HepG2 (cell line): ENCODE measurements at regions not wholly inside any gene's neighbourhood (a gene's known extent, or its start where the extent isn't known, plus 50 kb on each side); places are given as distances from the start of the nearest gene placed in this dataset.
A peak's percentile ranks its signal among the peaks of the same experiment; 100 is the strongest.
"Not testable (repeated sequence)": the region's sequence is repeated elsewhere in the genome, so short reads cannot be mapped to it uniquely, and the experiment has no call there.

Experiments used
- ATAC-seq: fragments of 200-7000 bp; cut with Tn5 transposase; 3 replicates; pipeline ENCODE4 v1.9.1; 2020; ENCODE audit warnings: mild to moderate bottlenecking, moderate library complexity
- BruUV-seq: library from RNA; stranded (reverse); fragments of 400-500 nt; replicated peaks from 2 replicates; lab custom pipeline; 2021; lab: Mats Ljungman, UMichigan
- CTCF ChIA-PET: fragments of 300-600 bp; formaldehyde crosslinking; extraction: SDS; loops from one replicate; lab custom pipeline; 2021; ENCODE audit warnings: low total read pairs, inconsistent platforms, low intra/inter-chr PET ratio; lab: Yijun Ruan, JAX
- POLR2A ChIA-PET: fragments of 350-600 bp; sonication (Branson Sonifier 250); formaldehyde crosslinking; loops from one replicate; lab custom pipeline; 2020; ENCODE audit warnings: antibody characterized with exemption, inconsistent platforms; lab: Yijun Ruan, JAX
- DNase-seq: peaks from one replicate; pipeline ENCODE4 v3.0.0-alpha.2; 2015; ENCODE audit warnings: low spot score
- FAIRE-seq: peaks from 3 replicates; lab custom pipeline; 2011; peaks lifted over from hg19 to GRCh38; lab: Jason Lieb, UNC
- H2AFZ ChIP-seq: one replicate; pipeline ENCODE4 v1.6.1; 2011; ENCODE audit warnings: low read length, inconsistent platforms
- H3K27ac ChIP-seq: fragments of 300-600 bp; 3 replicates; pipeline ENCODE4 v1.8.0; 2011; ENCODE audit warnings: mixed run types, mild to moderate bottlenecking, mixed read lengths, low read length, inconsistent platforms; ENCODE audit not compliant: insufficient read depth; ENCODE audit errors: extremely low read length
- H3K27me3 ChIP-seq, 2 experiments: fragments of 200-600 bp in 1 of 2; 2 replicates in 1 of 2; 3 replicates in 1 of 2; pipeline versions ENCODE4 v1.6.0 to v1.8.0; 2011; ENCODE audit warnings: low read length in 2 of 2, mild to moderate bottlenecking in 2 of 2, moderate library complexity in 2 of 2, inconsistent platforms in 1 of 2; ENCODE audit not compliant: insufficient read depth in 2 of 2, control insufficient read depth in 1 of 2
- H3K36me3 ChIP-seq, 2 experiments: fragments of 200-600 bp in 1 of 2; replicated peaks in 1 of 2; 2 replicates in 1 of 2; 3 replicates in 1 of 2; pipeline versions ENCODE4 v1.5.1 to v1.8.0; 2011; ENCODE audit warnings: low read length in 2 of 2, inconsistent platforms in 1 of 2; ENCODE audit not compliant: insufficient read depth in 2 of 2, control insufficient read depth in 1 of 2
- H3K4me1 ChIP-seq: 2 replicates; pipeline ENCODE4 v1.5.1; 2012; ENCODE audit warnings: low read length, inconsistent platforms; ENCODE audit not compliant: insufficient read depth
- H3K4me2 ChIP-seq: 2 replicates; pipeline ENCODE4 v1.6.0; 2011; ENCODE audit warnings: low read depth, low read length, inconsistent platforms
- H3K4me3 ChIP-seq, 3 experiments: fragments of 200-600 bp in 1 of 3; sonication (generic), shearing (Covaris generic) in 1 of 3; replicated peaks in 1 of 3; 2 replicates each; pipeline ENCODE4 v1.5.1; 2011 to 2016; ENCODE audit warnings: low read length in 3 of 3, inconsistent platforms in 2 of 3, low read depth in 2 of 3, mild to moderate bottlenecking in 2 of 3, control low read depth in 1 of 3, mixed read lengths in 1 of 3; ENCODE audit not compliant: insufficient read depth in 1 of 3
- H3K79me2 ChIP-seq: one replicate; pipeline ENCODE4 v1.6.1; 2011; ENCODE audit warnings: low read length, inconsistent platforms; ENCODE audit not compliant: insufficient read depth
- H3K9ac ChIP-seq: 2 replicates; pipeline ENCODE4 v1.6.0; 2011; ENCODE audit warnings: mild to moderate bottlenecking, low read depth, low read length, inconsistent platforms; ENCODE audit not compliant: insufficient read depth
- H3K9me3 ChIP-seq: 2 replicates; pipeline ENCODE4 v1.5.1; 2012; ENCODE audit warnings: mild to moderate bottlenecking, low read length
- H4K20me1 ChIP-seq: 2 replicates; pipeline ENCODE4 v1.6.0; 2011; ENCODE audit warnings: inconsistent platforms, mild to moderate bottlenecking, low read length, moderate library complexity; ENCODE audit not compliant: insufficient read depth
- ZNF30 ChIP-seq: sonication (generic); formaldehyde crosslinking; IDR thresholded peaks from 2 replicates; pipeline ENCODE4 v1.5.0; 2020; ENCODE audit warnings: mild to moderate bottlenecking, missing genetic modification reagents
- ZNF768 ChIP-seq: sonication (generic); formaldehyde crosslinking; IDR thresholded peaks from 2 replicates; pipeline ENCODE4 v1.4.0; 2020; ENCODE audit warnings: missing genetic modification reagents
- WGBS: methylation state at CpG from one replicate; pipeline ENCODE4 v1.1.6; 2017; ENCODE audit warnings: low lambda C conversion rate; 5-methylcytosine and 5-hydroxymethylcytosine counted together
- in situ Hi-C: cut with HindIII; loops from 2 replicates; pipeline ENCODE4 v1.10.0; 2017; ENCODE audit warnings: low pct_unique_long_range_greater_than_20kb; ENCODE audit not compliant: extremely low pct_ligation_motif_present
- intact Hi-C: fragments of 100-400 bp; cut with micrococcal nuclease; formaldehyde crosslinking; loops from one replicate; pipeline ENCODE4 v1.10.0; 2022; ENCODE audit not compliant: unreplicated experiment

DNA sequence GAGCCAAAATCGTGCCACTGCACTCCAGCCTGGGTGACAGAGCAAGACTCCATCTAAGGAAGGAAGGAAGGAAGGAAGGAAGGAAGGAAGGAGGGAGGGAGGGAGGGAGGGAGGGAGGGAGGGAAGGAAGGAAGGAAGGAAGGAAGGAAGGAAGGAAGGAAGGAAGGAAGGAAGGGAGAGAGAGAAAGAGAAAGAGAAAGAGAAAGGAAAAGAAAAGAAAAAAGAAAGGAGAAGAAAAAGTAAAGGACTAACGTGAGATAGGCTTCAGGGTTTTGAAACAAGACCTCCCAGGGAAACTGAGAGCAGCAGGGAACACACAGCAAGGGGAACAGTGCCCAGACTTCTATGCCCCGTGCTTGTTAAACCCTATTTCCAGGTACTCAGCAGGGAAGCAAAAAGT lies 278.7 kb downstream of the C16orf95 start:
- intact Hi-C loops, FAIRE-seq: not testable (repeated sequence)
- 0% methylated on average over 3 of the region's 3 CpGs for WGBS

DNA sequence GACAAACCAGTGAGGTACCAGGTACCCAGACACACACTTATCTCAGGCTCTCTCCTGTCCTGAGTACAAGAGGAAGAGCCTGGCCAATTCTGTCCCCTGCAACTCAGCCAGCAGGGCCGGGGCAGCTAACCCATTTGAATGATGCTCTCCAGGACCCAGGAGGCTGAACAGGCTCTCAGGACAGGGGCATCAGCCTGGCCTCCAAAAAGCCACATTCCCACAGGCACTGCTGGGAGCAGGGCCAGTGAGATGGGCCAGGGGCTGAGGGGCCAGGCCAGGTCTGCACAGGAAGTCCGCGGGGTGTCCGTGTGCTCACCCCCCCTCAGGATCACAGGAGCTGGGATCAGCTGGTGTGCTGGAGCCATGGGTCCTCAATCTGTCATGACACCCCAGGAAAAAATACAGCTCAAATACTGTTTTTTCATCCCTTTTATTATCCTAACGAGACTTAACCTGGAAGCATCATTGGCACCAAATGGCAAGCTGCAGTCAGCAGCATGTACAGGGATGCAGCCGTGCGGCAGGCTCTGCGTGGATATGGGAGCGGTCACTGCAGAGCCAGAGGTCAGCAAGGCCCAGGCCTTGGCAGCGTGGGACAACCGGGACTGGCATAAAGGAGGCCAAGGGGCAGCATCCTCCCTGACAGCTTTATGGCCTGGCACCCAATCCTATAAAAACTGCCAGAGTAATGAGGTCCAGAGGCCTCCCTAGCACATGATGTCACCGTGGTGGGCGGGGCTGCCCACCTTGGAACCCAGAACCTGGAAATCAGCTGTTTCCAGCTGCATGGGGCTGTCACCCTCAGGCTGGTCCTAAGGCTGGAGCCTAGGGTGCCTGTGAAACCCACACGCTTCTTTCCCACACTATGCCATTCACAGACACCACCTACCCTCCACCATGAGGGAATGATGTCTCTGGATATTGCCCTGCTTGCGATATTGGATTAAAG lies 276.7 kb downstream of the C16orf95 start:
- no TSS peak for BruUV-seq
- no peaks in the 10 kb centered on the region for H4K20me1 ChIP-seq
- ChIA-PET POLR2A (no interaction called here), CTCF (no interaction called here)
- H3K79me2 ChIP-seq = no peaks in the 10 kb centered on the region
- peaks cover 9 to 55% of the 10 kb centered on the region in 2 experiments; a peak in 4 of 5 replicates for H3K27me3 ChIP-seq
- H3K4me2 ChIP-seq = no peak overlapping the region
- no peak overlapping the region for H3K27ac ChIP-seq
- ATAC-seq (no peak), FAIRE-seq (no peak), DNase-seq (no peak)
- H3K4me3 ChIP-seq = no peak overlapping the region
- H2AFZ ChIP-seq = no peak overlapping the region
- no peaks in the 10 kb centered on the region for H3K9me3 ChIP-seq
- TF ChIP-seq ZNF30 (no peak), ZNF768 (CRISPR knock-in tag) (0 out of 2 replicates have a peak, but pooled peaks have one; percentile 6)
- intact Hi-C loops = no loop called here
- no peak overlapping the region for H3K9ac ChIP-seq
- WGBS = 23% methylated on average over 10 of the region's 15 CpGs
- in situ Hi-C loops = no loop called here
- H3K4me1 ChIP-seq = no peaks in the 10 kb centered on the region
- no peaks in the 10 kb centered on the region for H3K36me3 ChIP-seq

More for the DNA sequence above, 278.7 kb downstream of the C16orf95 start:
- POLR2A ChIA-PET, H4K20me1 ChIP-seq, BruUV-seq, DNase-seq, ATAC-seq, H3K4me3 ChIP-seq, H3K36me3 ChIP-seq, H3K9me3 ChIP-seq, H3K27ac ChIP-seq, H2AFZ ChIP-seq, H3K79me2 ChIP-seq, in situ Hi-C loops, H3K9ac ChIP-seq, H3K4me2 ChIP-seq, CTCF ChIA-PET, H3K4me1 ChIP-seq: not testable (repeated sequence)
- peaks cover 4 to 54% of the 10 kb centered on the region in 2 experiments; a peak in 4 of 5 replicates for H3K27me3 ChIP-seq
